Heart left ventricle (tissue), 16 donors: ENCODE measurements at regions not wholly inside any gene's neighbourhood (a gene's known extent, or its start where the extent isn't known, plus 50 kb on each side); places are given as distances from the start of the nearest gene placed in this dataset.

Experiments
- ATAC-seq, 4 donors: fragments of 200-7000 bp; cut with Tn5 transposase; one replicate each; pipeline ENCODE4 v1.9.1; 2020 to 2022; ENCODE audit warnings: moderate library complexity in 4 of 4, mild to moderate bottlenecking in 3 of 4, moderate number of reproducible peaks in 1 of 4
- DNase-seq, 5 donors: peaks; one replicate each; pipeline ENCODE4 v3.0.0-alpha.2; 2020
- H3K27ac ChIP-seq, 12 donors: fragments of 200-600 bp; sonication (generic) in 4 of 12; one replicate each; pipeline versions ENCODE4 v1.5.0 to v1.8.0; 2016 to 2022; ENCODE audit warnings: mild to moderate bottlenecking in 2 of 12
- H3K27me3 ChIP-seq, 9 donors: fragments of 200-600 bp; sonication (generic) in 2 of 9; one replicate each; pipeline versions ENCODE4 v1.5.1 to v1.8.0; 2016 to 2022; ENCODE audit warnings: mild to moderate bottlenecking in 3 of 9
- H3K36me3 ChIP-seq, 9 donors: fragments of 200-600 bp; sonication (generic) in 2 of 9; one replicate each; pipeline versions ENCODE4 v1.5.0 to v1.8.0; 2018 to 2022; ENCODE audit warnings: mild to moderate bottlenecking in 2 of 9
- H3K4me1 ChIP-seq, 12 donors: fragments of 200-600 bp; sonication (generic) in 4 of 12; one replicate each; pipeline versions ENCODE4 v1.5.0 to v1.8.0; 2016 to 2022; ENCODE audit warnings: mild to moderate bottlenecking in 3 of 12
- H3K4me3 ChIP-seq, 12 donors: fragments of 200-600 bp; sonication (generic) in 4 of 12; one replicate each; pipeline versions ENCODE4 v1.5.0 to v1.8.0; 2017 to 2022; ENCODE audit warnings: mild to moderate bottlenecking in 9 of 12, moderate library complexity in 4 of 12
- H3K9me3 ChIP-seq, 12 donors: fragments of 200-600 bp; sonication (generic) in 4 of 12; one replicate each; pipeline versions ENCODE4 v1.5.0 to v1.8.0; 2016 to 2022; ENCODE audit warnings: mild to moderate bottlenecking in 1 of 12
- CTCF ChIP-seq, 12 donors: fragments of 200-600 bp; sonication (generic) in 4 of 12; IDR thresholded peaks; one replicate each; pipeline versions ENCODE4 v1.5.0 to v1.8.0; 2018 to 2022; ENCODE audit warnings: antibody characterized with exemption in 12 of 12, mild to moderate bottlenecking in 5 of 12
- POLR2A ChIP-seq, 2 donors: fragments of 450-650 bp; IDR thresholded peaks; one replicate each; pipeline ENCODE4 v1.6.1; 2017; ENCODE audit warnings: antibody characterized with exemption in 2 of 2, mild to moderate bottlenecking in 2 of 2, moderate library complexity in 2 of 2
- WGBS, 4 donors: extraction: QIAGEN DNeasy Blood & Tissue Kit in 2 of 4; methylation state at CpG; one replicate each; pipeline versions ENCODE4 v1.1.5 to v1.1.7; 2013 to 2018; 5-methylcytosine and 5-hydroxymethylcytosine counted together
- intact Hi-C, 10 donors: fragments of 100-400 bp; cut with DNase I; formaldehyde crosslinking; loops; one replicate each; pipeline versions ENCODE4 v1.11.1 to v1.14.2; 2022
- donor health status: ischemic (EF 13 %, LVEDD 7.1; RV severe dilation, severe dysfunction).
- donor health status: healthy with polysubstance abuse.
- donor health status: DM: no; HTN: yes; CAD: no.
- donor health status: DM: no; HTN: no; CAD: no.
- donor health status: ischemic (EF 25% LVEDD 6.9; RV normal size, moderate dysfunction).
- donor health status: ischemic (EF 25% LVEDD 5.7; RV mildly dilated, moderate dysfunction).
- donor health status: healthy.
- donor health status: DM: yes; HTN: yes; CAD: no.
- donor health status: ischemic (EF 35%, LVEDD 5.7; RV mildly dilated, moderate dysfunction).
- donor health status: nonischemic (EF 11% LVEDD 7.7; RV severe dilation, severe dysfunction).
- donor health status: DM: yes; HTN: yes; CAD: no.
- donor health status: PGD.
- donor health status: ischemic (EF 29% LVEDD 5.4; RV normal size, mild dysfunction).
- donor health status: nonischemic (EF 23%, LVEDD 6.1; RV moderate dilation, normal function).

- no peak for ATAC-seq
- WGBS, 4 donors = 57 to 61% (median 59%) methylated on average over 2 of the region's 2 CpGs
- Histone ChIP-seq H3K4me3 (no peak overlapping the region), H3K36me3 (no peaks in the 10 kb centered on the region), H3K4me1 (no peaks in the 10 kb centered on the region), H3K9me3 (no peaks in the 10 kb centered on the region), H3K27me3 (no peaks in the 10 kb centered on the region), H3K27ac (no peak overlapping the region)
- DNase-seq = no peak
- no peak for TF ChIP-seq CTCF (IDR thresholded peaks at IDR 0.05)
- TF ChIP-seq POLR2A (IDR thresholded peaks at IDR 0.05) = no peak
- intact Hi-C loops = loop anchor here in 1 of 10 donors (10.0 kb wide), 1 partner anchor 63 kb away; no protein-coding TSS in a partner anchor
Observed at GRCh38 chr11:25597696-25598095, 734.2 kb upstream of the ANO3 start.

- 59 to 78% (median 70%) methylated on average over 2 of the region's 2 CpGs for WGBS, 4 donors
- TF ChIP-seq CTCF (IDR thresholded peaks at IDR 0.05) = no peak
- Histone ChIP-seq H3K27ac (no peak overlapping the region), H3K4me1 (no peaks in the 10 kb centered on the region), H3K9me3 (peaks cover 0 to 11% (median 0%) of the 10 kb centered on the region in 12 donors), H3K27me3 (no peaks in the 10 kb centered on the region), H3K36me3 (no peaks in the 10 kb centered on the region), H3K4me3 (no peak overlapping the region)
- intact Hi-C loops = no loop called here
- ATAC-seq (no peak), DNase-seq (no peak)
Observed at GRCh38 chr11:25602149-25602548, 729.8 kb upstream of the ANO3 start.

GRCh38 chr11:25602959-25603358 is 729.0 kb upstream of the ANO3 start:
- no peak overlapping the region for H3K4me3 ChIP-seq
- no peaks in the 10 kb centered on the region for H3K27me3 ChIP-seq
- ATAC-seq = no peak
- 97 to 98% (median 98%) methylated on average over 2 of the region's 2 CpGs for WGBS, 4 donors
- DNase-seq = no peak
- H3K9me3 ChIP-seq = peaks cover 0 to 13% (median 0%) of the 10 kb centered on the region in 12 donors
- H3K27ac ChIP-seq = no peak overlapping the region
- intact Hi-C loops = no loop called here
- H3K36me3 ChIP-seq = no peaks in the 10 kb centered on the region
- H3K4me1 ChIP-seq = no peaks in the 10 kb centered on the region
- TF ChIP-seq POLR2A (IDR thresholded peaks at IDR 0.05) = no peak
- no peak for TF ChIP-seq CTCF (IDR thresholded peaks at IDR 0.05)

GRCh38 chr11:25612806-25613205 is 719.1 kb upstream of the ANO3 start:
- Histone ChIP-seq H3K4me3 (no peak overlapping the region), H3K27ac (no peak overlapping the region), H3K9me3 (peaks cover 0 to 16% (median 0%) of the 10 kb centered on the region in 12 donors), H3K4me1 (no peaks in the 10 kb centered on the region), H3K36me3 (no peaks in the 10 kb centered on the region), H3K27me3 (no peaks in the 10 kb centered on the region)
- WGBS, 4 donors = 21 to 59% (median 43%) methylated on average over 3 of the region's 3 CpGs
- no peak for TF ChIP-seq POLR2A (IDR thresholded peaks at IDR 0.05)
- TF ChIP-seq CTCF (IDR thresholded peaks at IDR 0.05) = no peak
- ATAC-seq (no peak), DNase-seq (no peak)
- intact Hi-C loops = no loop called here
